ENCODE measurements at regions not wholly inside any gene's neighbourhood (a gene's known extent, or its start where the extent isn't known, plus 50 kb on each side); places are given as distances from the start of the nearest gene placed in this dataset.

DNA sequence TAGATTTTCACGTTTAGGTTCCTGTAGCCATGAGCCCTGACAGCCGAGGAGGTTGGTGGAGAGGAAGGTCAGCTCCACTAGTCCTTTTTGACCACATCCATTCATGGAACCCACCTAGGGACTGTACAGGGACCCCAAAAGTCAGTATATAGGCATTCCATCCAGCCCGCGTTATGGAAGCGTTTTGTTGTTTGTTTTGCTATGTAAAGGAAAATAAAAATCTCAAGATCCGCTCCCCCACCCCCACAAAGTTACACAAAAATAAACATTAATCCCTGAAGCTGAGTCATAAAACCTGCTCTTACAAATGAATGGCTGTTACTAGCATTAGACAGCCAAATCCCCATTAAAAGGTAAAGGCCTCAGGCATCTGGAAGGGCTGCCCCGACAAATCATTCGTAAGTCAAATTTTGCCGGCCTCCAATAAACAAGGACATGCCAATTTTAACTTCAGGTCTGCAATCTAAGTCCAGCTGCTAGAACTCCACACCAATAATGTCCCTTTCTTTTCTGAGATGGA is 292.9 kb downstream of the MED10 start:
- Histone ChIP-seq H3K4me1 (no peaks in the 10 kb centered on the region), H3K36me3 (no peaks in the 10 kb centered on the region), H3K27ac (no peak overlapping the region), H3K27me3 (no peaks in the 10 kb centered on the region), H3K4me3 (no peak overlapping the region), H3K9me3 (no peaks in the 10 kb centered on the region)
- TF ChIP-seq, protein P1, sequence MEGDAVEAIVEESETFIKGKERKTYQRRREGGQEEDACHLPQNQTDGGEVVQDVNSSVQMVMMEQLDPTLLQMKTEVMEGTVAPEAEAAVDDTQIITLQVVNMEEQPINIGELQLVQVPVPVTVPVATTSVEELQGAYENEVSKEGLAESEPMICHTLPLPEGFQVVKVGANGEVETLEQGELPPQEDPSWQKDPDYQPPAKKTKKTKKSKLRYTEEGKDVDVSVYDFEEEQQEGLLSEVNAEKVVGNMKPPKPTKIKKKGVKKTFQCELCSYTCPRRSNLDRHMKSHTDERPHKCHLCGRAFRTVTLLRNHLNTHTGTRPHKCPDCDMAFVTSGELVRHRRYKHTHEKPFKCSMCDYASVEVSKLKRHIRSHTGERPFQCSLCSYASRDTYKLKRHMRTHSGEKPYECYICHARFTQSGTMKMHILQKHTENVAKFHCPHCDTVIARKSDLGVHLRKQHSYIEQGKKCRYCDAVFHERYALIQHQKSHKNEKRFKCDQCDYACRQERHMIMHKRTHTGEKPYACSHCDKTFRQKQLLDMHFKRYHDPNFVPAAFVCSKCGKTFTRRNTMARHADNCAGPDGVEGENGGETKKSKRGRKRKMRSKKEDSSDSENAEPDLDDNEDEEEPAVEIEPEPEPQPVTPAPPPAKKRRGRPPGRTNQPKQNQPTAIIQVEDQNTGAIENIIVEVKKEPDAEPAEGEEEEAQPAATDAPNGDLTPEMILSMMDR (IDR thresholded peaks at IDR 0.05) = no peak
- TF ChIP-seq EP300 (IDR thresholded peaks at IDR 0.05) (no peak), POLR2A (IDR thresholded peaks at IDR 0.05) (no peak)
- no peak for DNase-seq (ENCODE audit: low spot score in 2 of 2)
- WGBS, 2 donors = 60 to 61% methylated on average over 9 of the region's 9 CpGs

DNA sequence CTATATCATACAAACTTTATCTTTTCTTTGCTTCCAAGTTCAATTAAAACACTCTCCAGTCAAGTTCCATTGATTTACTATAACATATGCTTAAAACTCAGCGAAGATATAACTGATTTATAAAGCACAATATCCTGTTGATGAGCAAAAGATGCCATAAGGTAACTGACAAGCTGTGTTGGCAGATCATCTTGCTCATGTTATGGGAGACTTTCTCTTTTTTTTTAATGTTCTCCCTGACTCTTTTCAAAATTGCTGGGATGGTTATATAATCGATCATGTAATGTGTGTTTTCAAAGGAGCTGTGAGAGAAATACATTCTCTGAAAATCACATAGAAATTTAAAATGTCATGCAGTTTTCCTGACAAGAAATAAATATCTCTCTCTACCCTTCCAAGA is 293.5 kb downstream of the MED10 start:
- no peaks in the 10 kb centered on the region for H3K4me1 ChIP-seq
- H3K9me3 ChIP-seq = no peaks in the 10 kb centered on the region
- H3K27me3 ChIP-seq = no peaks in the 10 kb centered on the region
- no peaks in the 10 kb centered on the region for H3K36me3 ChIP-seq
- TF ChIP-seq POLR2A (IDR thresholded peaks at IDR 0.05) = no peak
- TF ChIP-seq, protein P1 (IDR thresholded peaks at IDR 0.05) = no peak
- TF ChIP-seq EP300 (IDR thresholded peaks at IDR 0.05) = no peak
- no peak overlapping the region for H3K27ac ChIP-seq
- no peak for DNase-seq (ENCODE audit: low spot score in 2 of 2)
- H3K4me3 ChIP-seq = no peak overlapping the region
- WGBS, 2 donors = 71 to 76% methylated on average over 2 of the region's 2 CpGs

DNA sequence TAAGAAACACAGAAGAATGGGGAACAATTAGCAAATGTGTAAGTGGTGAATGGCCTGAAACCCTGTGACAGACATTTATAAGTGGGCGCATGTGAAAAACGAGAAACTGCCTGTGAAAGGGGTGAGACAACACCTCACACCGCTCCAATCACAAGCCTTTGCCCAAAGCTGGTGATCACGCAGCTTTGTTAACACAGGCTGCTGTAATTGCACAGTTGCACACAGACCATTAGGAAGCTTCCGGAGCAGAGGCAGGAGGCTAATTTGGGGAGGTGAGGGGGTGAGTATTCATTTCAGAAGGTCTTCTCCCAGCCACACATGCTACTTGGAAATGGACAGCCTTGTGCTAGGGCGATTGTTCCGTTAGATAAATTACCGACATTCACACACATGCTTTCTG is 294.0 kb downstream of the MED10 start:
- no peaks in the 10 kb centered on the region for H3K36me3 ChIP-seq
- H3K9me3 ChIP-seq = no peaks in the 10 kb centered on the region
- TF ChIP-seq, protein P1 (IDR thresholded peaks at IDR 0.05) = no peak
- TF ChIP-seq POLR2A (IDR thresholded peaks at IDR 0.05) (no peak), EP300 (IDR thresholded peaks at IDR 0.05) (no peak)
- H3K27ac ChIP-seq = no peak overlapping the region
- H3K27me3 ChIP-seq = no peaks in the 10 kb centered on the region
- H3K4me3 ChIP-seq = no peak overlapping the region
- DNase-seq (ENCODE audit: low spot score in 2 of 2) = no peak
- no peaks in the 10 kb centered on the region for H3K4me1 ChIP-seq
- WGBS, 2 donors = 71 to 77% methylated on average over 8 of the region's 8 CpGs

DNA sequence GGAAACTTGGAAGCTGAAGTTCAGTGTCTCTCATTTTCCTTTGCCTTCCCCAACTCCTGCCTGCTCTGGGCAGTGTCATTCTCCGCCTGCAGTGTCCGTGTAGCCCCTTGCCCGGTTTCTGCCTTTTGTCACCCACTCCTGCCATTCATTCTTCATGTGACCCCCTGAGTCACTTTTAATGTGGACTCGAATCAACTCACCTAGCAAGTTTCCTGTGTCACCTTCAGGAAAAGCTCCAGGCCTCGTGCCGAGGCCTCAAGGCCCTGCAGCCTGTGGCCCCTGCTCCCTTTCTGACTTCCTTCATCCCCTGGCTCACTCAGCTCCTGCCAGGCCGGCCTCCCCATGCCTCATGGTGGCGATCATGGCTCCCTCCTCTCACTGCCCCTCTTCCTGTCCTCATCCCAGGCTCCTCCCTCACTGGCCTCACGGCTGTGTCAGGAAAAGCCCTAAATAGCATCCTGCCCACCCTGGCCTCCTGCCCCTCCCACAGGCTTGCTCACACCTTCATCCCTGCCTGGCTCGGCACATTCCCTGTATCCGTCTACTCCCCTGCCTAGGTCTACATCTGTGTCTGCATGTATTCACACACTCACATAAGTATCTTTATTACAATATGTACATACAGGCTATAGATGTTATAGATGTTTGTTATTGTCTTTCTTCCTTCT is 294.9 kb downstream of the MED10 start:
- H3K36me3 ChIP-seq = no peaks in the 10 kb centered on the region
- no peaks in the 10 kb centered on the region for H3K27me3 ChIP-seq
- no peak overlapping the region for H3K4me3 ChIP-seq
- no peak overlapping the region for H3K27ac ChIP-seq
- no peaks in the 10 kb centered on the region for H3K9me3 ChIP-seq
- H3K4me1 ChIP-seq = no peaks in the 10 kb centered on the region
- no peak for DNase-seq (ENCODE audit: low spot score in 2 of 2)
- TF ChIP-seq EP300 (IDR thresholded peaks at IDR 0.05) (no peak), POLR2A (IDR thresholded peaks at IDR 0.05) (no peak)
- TF ChIP-seq, protein P1 (IDR thresholded peaks at IDR 0.05) = no peak
- WGBS, 2 donors = 62 to 74% methylated on average over 11 of the region's 11 CpGs

DNA sequence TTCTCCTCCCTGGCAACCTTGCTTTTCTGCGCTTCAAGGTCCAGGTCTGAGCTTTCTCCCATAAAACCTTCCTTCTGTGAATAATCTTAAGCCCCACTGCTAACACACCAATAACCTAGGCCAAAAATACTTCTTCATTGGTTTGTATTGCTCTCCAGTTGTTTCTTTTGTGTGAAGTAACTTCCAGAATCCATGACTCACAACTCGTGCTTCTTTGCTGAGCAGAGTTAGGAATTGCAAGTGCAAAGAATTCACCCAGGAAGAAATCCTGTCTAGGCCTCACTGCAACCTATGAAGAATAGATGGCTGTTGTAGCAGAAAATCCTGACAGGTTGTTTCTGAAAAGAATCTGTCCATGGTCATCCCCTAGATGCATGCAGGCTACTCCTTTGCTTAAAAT is 295.7 kb downstream of the MED10 start:
- Histone ChIP-seq H3K9me3 (no peaks in the 10 kb centered on the region), H3K4me1 (no peaks in the 10 kb centered on the region), H3K27me3 (no peaks in the 10 kb centered on the region), H3K36me3 (no peaks in the 10 kb centered on the region), H3K27ac (no peak overlapping the region), H3K4me3 (no peak overlapping the region)
- WGBS, 2 donors = 72 to 78% methylated on average over 2 of the region's 2 CpGs
- TF ChIP-seq, protein P1 (IDR thresholded peaks at IDR 0.05) = no peak
- no peak for DNase-seq (ENCODE audit: low spot score in 2 of 2)
